Stimulated activated naive CD8-positive, alpha-beta T cell treated with anti-CD3 and anti-CD28 coated beads, Interleukin-15, Interleukin-2, amounts not matched to agents 100 ng/mL and 50 ng/mL, for 24 hours (primary cell): ENCODE measurements at regions not wholly inside any gene's neighbourhood (a gene's known extent, or its start where the extent isn't known, plus 50 kb on each side); places are given as distances from the start of the nearest gene placed in this dataset.

Experiments used
- H3K27ac Mint-ChIP-seq: one replicate; pipeline ENCODE4 v1.8.0; 2021; ENCODE audit warnings: mild to moderate bottlenecking, mixed read lengths
- H3K27me3 Mint-ChIP-seq: one replicate; pipeline ENCODE4 v1.8.0; 2021; ENCODE audit warnings: mixed read lengths
- H3K36me3 Mint-ChIP-seq: one replicate; pipeline ENCODE4 v1.8.0; 2021; ENCODE audit warnings: low read depth, mixed read lengths
- H3K4me1 Mint-ChIP-seq: one replicate; pipeline ENCODE4 v1.8.0; 2021; ENCODE audit warnings: low read depth, mixed read lengths
- H3K4me3 Mint-ChIP-seq: one replicate; pipeline ENCODE4 v1.8.0; 2021; ENCODE audit warnings: mild to moderate bottlenecking, mixed read lengths
- H3K9me3 Mint-ChIP-seq: one replicate; pipeline ENCODE4 v1.8.0; 2021; ENCODE audit warnings: mixed read lengths

GRCh38 chr12:58443981-58444371 lies 476.3 kb downstream of the LRIG3 start:
- no peaks in the 10 kb centered on the region for H3K4me1 Mint-ChIP-seq
- H3K27ac Mint-ChIP-seq, result no peak overlapping the region
- no peaks in the 10 kb centered on the region for H3K9me3 Mint-ChIP-seq
- H3K36me3 Mint-ChIP-seq, result no peaks in the 10 kb centered on the region
- H3K4me3 Mint-ChIP-seq, result no peak overlapping the region
- H3K27me3 Mint-ChIP-seq, result peaks cover 3% of the 10 kb centered on the region

DNA sequence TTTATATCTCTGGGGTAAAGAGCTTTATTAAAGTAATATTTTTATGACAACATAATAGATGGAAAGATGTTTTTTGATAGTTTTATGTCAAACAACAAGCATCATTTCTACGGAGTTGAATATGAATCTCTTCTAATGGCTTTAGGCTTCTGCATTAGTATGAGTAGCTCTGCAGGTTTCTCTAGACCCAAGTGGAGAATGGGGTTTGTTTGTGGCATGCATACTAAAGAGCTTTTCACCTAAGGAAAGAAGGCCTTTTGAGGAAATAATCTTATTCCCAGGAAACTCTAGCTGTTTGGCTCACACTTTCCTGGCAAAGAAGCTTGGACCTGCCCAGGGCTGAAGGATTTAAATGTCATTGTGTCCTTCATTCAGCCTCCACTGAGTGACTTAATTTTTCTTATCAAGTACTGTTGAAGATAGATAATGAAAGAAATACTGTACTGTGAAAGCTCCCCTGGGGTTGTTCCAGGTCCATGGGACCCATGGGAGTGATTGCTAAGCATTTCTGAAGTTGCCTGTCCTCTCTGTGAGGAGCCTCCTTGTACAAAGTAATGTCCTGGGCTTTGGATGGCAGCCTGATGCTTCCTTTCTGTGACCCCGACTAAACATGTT lies 469.3 kb downstream of the LRIG3 start:
- no peak overlapping the region for H3K27ac Mint-ChIP-seq
- no peaks in the 10 kb centered on the region for H3K4me1 Mint-ChIP-seq
- no peaks in the 10 kb centered on the region for H3K27me3 Mint-ChIP-seq
- H3K36me3 Mint-ChIP-seq, result no peaks in the 10 kb centered on the region
- no peak overlapping the region for H3K4me3 Mint-ChIP-seq
- H3K9me3 Mint-ChIP-seq, result no peaks in the 10 kb centered on the region

GRCh38 chr12:58452546-58452945 lies 467.8 kb downstream of the LRIG3 start:
- Mint-ChIP-seq H3K27me3 (no peaks in the 10 kb centered on the region), H3K27ac (no peak overlapping the region), H3K36me3 (no peaks in the 10 kb centered on the region), H3K4me3 (no peak overlapping the region), H3K4me1 (no peaks in the 10 kb centered on the region), H3K9me3 (no peaks in the 10 kb centered on the region)

DNA sequence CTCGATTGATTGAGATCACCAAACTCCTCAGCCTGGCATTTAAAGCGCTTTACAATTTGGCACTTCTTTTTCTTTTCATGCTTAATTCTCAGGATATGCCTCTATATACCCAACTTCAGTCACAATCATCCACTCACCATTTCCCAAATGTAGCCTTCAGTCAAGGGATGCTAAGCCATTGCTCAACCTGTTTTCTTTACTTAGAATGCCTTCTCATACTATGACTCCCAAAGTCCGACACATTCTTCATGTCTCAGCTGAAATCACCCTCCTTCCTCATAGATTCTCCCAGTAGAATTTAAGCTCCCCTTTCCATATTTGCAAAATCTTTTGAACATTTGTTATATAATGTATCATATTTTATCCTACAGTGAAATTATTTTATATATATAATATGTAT lies 467.0 kb downstream of the LRIG3 start:
- Mint-ChIP-seq H3K36me3 (no peaks in the 10 kb centered on the region), H3K9me3 (no peaks in the 10 kb centered on the region), H3K27ac (no peak overlapping the region), H3K4me1 (no peaks in the 10 kb centered on the region), H3K27me3 (no peaks in the 10 kb centered on the region), H3K4me3 (no peak overlapping the region)

DNA sequence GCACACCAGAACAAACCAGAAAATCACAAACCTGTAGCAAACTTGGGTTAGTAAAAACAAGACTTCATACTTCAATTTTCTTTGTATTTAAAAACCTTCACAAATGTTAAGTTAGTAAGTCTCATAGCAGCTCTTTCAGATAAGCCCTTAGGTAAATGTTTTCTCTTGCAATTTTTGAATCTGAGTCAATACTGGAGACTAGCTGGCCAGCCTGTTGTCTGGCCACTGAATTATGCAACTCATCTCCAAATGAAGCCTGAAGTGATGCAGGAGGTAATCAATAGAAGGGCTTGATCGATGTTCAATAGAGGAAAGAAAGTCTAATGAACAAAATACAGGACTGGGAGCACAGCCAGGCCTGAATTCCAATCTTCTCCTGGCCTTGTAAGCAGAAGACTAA lies 465.2 kb downstream of the LRIG3 start:
- Mint-ChIP-seq H3K36me3 (no peaks in the 10 kb centered on the region), H3K4me1 (no peaks in the 10 kb centered on the region), H3K27me3 (peaks cover 4% of the 10 kb centered on the region), H3K4me3 (no peak overlapping the region), H3K27ac (no peak overlapping the region), H3K9me3 (no peaks in the 10 kb centered on the region)

DNA sequence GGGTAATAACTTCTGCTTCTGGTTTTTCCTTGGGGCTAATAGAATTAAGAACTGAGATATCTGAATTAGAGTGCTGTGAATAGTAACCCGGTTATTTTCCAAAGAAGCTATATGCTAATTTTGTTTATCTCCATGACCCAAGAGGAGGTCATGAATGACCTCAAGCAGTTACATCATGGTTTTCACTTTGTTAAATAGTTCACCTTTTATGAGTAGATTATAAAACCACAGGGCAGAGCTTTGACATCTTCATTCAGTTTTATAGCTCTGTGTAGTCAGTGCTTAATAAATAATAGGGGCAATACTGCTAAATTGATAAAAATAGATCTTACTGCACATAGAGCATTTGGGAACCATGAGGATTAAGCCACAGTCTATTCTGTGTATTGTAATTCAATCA lies 462.2 kb downstream of the LRIG3 start:
- Mint-ChIP-seq H3K27ac (no peak overlapping the region), H3K27me3 (peaks cover 4% of the 10 kb centered on the region), H3K4me1 (no peaks in the 10 kb centered on the region), H3K36me3 (no peaks in the 10 kb centered on the region), H3K9me3 (no peaks in the 10 kb centered on the region), H3K4me3 (no peak overlapping the region)

DNA sequence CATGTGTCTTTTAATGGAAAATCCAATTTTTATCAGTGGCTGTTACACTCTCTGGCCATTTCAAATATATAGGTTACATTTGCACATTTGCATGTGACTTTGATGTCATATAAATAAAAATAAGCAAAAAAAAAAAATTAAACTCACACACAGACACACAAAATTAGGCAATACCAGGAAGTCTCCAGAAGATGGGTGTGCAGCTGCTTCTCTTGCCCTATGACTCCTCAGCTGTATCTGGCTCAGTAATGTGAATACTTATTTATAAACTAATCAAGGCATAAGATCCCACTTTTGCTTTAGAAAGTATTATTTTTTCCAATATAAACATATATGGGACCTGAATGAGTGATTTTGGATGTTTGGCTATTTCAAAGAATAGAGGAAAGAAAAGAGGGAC lies 461.1 kb downstream of the LRIG3 start:
- H3K9me3 Mint-ChIP-seq, result no peaks in the 10 kb centered on the region
- no peak overlapping the region for H3K27ac Mint-ChIP-seq
- H3K4me3 Mint-ChIP-seq, result no peak overlapping the region
- no peaks in the 10 kb centered on the region for H3K4me1 Mint-ChIP-seq
- H3K36me3 Mint-ChIP-seq, result no peaks in the 10 kb centered on the region
- peaks cover 4% of the 10 kb centered on the region for H3K27me3 Mint-ChIP-seq

DNA sequence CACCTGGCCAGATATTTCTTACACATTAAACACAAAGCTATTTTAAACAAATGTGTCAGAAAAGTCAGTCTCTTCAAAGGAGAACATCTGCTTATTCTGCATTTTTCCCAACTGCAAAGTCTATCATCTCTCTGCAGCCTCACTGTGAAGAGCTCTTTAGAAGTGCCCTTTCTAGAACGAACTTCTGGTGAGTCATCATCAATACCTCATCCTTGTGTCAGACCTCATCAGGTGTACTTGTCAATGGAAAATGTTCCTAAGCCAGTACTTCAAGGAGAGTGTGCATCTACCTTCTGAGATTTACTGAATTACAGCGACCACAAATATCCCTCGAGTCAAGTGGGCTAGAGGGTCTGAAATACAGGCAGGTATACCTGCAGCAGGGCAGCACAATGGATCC lies 457.3 kb downstream of the LRIG3 start:
- no peak overlapping the region for H3K4me3 Mint-ChIP-seq
- H3K27ac Mint-ChIP-seq, result no peak overlapping the region
- H3K4me1 Mint-ChIP-seq, result no peaks in the 10 kb centered on the region
- peaks cover 4% of the 10 kb centered on the region for H3K27me3 Mint-ChIP-seq
- peaks cover 12% of the 10 kb centered on the region for H3K9me3 Mint-ChIP-seq
- H3K36me3 Mint-ChIP-seq, result no peaks in the 10 kb centered on the region

DNA sequence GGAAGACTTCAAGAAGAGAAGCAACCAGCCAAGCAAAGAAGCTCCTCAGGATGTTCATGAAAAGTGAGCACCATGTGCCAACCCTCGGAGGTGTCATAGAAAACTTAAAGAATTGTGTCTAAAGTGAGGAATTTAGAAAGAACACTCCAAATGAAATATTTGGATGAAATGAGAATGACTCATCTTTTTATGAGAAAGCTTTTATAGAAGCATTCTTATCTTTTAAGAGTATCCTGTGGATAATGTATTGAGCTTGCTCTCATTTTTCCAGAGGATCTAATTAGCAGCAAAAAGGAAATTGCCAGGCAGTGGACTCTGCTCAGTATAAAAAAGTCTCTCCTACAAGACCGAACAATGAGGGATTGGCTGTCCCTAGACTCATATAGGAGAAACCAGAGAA lies 454.9 kb downstream of the LRIG3 start:
- Mint-ChIP-seq H3K36me3 (no peaks in the 10 kb centered on the region), H3K4me1 (no peaks in the 10 kb centered on the region), H3K4me3 (no peak overlapping the region), H3K9me3 (peaks cover 12% of the 10 kb centered on the region), H3K27ac (no peak overlapping the region), H3K27me3 (no peaks in the 10 kb centered on the region)

GRCh38 chr12:58470266-58471010 lies 449.9 kb downstream of the LRIG3 start:
- H3K4me1 Mint-ChIP-seq, result no peaks in the 10 kb centered on the region
- H3K36me3 Mint-ChIP-seq, result no peaks in the 10 kb centered on the region
- no peak overlapping the region for H3K4me3 Mint-ChIP-seq

GRCh38 chr12:58479401-58479800 lies 440.9 kb downstream of the LRIG3 start:
- H3K9me3 Mint-ChIP-seq, result peaks cover 4% of the 10 kb centered on the region
- H3K27me3 Mint-ChIP-seq, result peaks cover 4% of the 10 kb centered on the region
- no peak overlapping the region for H3K27ac Mint-ChIP-seq
- H3K4me3 Mint-ChIP-seq, result no peak overlapping the region
- no peaks in the 10 kb centered on the region for H3K36me3 Mint-ChIP-seq
- H3K4me1 Mint-ChIP-seq, result no peaks in the 10 kb centered on the region

More at GRCh38 chr12:58470266-58471010, 449.9 kb downstream of the LRIG3 start:
- Mint-ChIP-seq H3K27me3 (no peaks in the 10 kb centered on the region), H3K9me3 (peaks cover 12% of the 10 kb centered on the region), H3K27ac (no peak overlapping the region)

DNA sequence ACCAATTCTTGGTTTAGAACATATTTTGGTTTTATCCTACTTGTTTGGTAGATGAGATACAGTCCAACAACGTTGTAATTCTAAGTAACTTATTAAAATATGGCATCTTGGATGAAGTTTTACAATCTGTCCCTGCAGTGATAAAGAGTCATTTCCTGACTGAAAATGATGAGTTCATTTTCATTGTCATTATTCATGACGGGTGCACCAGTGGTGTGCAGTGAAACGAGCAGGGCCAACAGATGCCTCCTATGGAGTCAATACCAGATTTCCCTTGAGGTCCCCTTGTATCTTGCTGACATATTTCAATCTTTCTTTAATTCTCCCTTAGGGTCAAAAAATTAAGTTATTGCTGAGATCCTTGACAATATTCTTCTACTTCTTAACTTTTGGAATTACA lies 438.5 kb downstream of the LRIG3 start:
- Mint-ChIP-seq H3K4me1 (no peaks in the 10 kb centered on the region), H3K27ac (no peak overlapping the region), H3K9me3 (peaks cover 4% of the 10 kb centered on the region), H3K27me3 (peaks cover 4% of the 10 kb centered on the region), H3K4me3 (no peak overlapping the region), H3K36me3 (no peaks in the 10 kb centered on the region)

DNA sequence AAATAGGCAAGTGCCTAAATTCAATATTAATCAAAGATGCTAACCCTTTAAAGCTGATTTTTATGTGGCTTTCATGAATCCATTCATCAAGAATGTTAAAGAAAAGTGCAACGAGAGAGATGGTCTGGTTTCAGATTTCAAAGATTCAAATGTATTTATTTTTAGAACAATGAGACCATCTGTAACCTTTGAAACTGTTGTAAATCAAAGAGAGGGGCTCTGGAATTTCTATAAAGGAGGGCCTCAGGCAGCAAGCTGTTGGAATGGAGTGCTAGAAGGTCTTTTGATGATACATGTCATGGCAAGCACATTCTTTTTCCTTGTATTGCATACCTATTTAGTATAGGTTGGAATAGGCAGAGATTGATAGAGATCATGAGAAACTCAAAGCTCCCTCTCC lies 433.0 kb downstream of the LRIG3 start:
- Mint-ChIP-seq H3K4me3 (no peak overlapping the region), H3K36me3 (no peaks in the 10 kb centered on the region), H3K27me3 (no peaks in the 10 kb centered on the region)

GRCh38 chr12:58487678-58488161 lies 432.6 kb downstream of the LRIG3 start:
- Mint-ChIP-seq H3K36me3 (no peaks in the 10 kb centered on the region), H3K27me3 (no peaks in the 10 kb centered on the region), H3K4me1 (no peaks in the 10 kb centered on the region), H3K4me3 (no peak overlapping the region), H3K9me3 (no peaks in the 10 kb centered on the region), H3K27ac (no peak overlapping the region)

More for the DNA sequence above, 433.0 kb downstream of the LRIG3 start:
- Mint-ChIP-seq H3K27ac (no peak overlapping the region), H3K4me1 (no peaks in the 10 kb centered on the region), H3K9me3 (no peaks in the 10 kb centered on the region)

- Mint-ChIP-seq H3K27me3 (no peaks in the 10 kb centered on the region), H3K9me3 (no peaks in the 10 kb centered on the region), H3K27ac (no peak overlapping the region), H3K4me3 (no peak overlapping the region), H3K4me1 (no peaks in the 10 kb centered on the region), H3K36me3 (no peaks in the 10 kb centered on the region)
Observed at GRCh38 chr12:58489394-58489793, 430.9 kb downstream of the LRIG3 start.

GRCh38 chr12:58491306-58491705 lies 429.0 kb downstream of the LRIG3 start:
- H3K4me1 Mint-ChIP-seq, result no peaks in the 10 kb centered on the region
- no peaks in the 10 kb centered on the region for H3K36me3 Mint-ChIP-seq
- H3K27ac Mint-ChIP-seq, result no peak overlapping the region
- no peaks in the 10 kb centered on the region for H3K9me3 Mint-ChIP-seq
- H3K4me3 Mint-ChIP-seq, result no peak overlapping the region
- H3K27me3 Mint-ChIP-seq, result no peaks in the 10 kb centered on the region
